Neural cell (in vitro differentiated cells): ENCODE measurements at regions not wholly inside any gene's neighbourhood (a gene's known extent, or its start where the extent isn't known, plus 50 kb on each side); places are given as distances from the start of the nearest gene placed in this dataset.

ENCODE experiments used
- H2AFZ ChIP-seq: fragments of 200-600, 300-800 bp; sonication (generic), shearing (Covaris generic); 2 replicates; pipeline ENCODE4 v1.6.0; 2014; ENCODE audit warnings: low read depth, mild to moderate bottlenecking, antibody characterized with exemption, low read length, moderate library complexity
- H3F3A ChIP-seq: fragments of 200-600 bp; shearing (Covaris generic); 2 replicates; pipeline ENCODE4 v1.6.1; 2016; ENCODE audit warnings: mild to moderate bottlenecking, moderate library complexity, mixed read lengths, antibody characterized with exemption, low read length; ENCODE audit not compliant: insufficient read depth, poor library complexity, severe bottlenecking
- H3K27ac ChIP-seq: fragments of 200-600, 300-800 bp; sonication (generic), shearing (Covaris generic); 2 replicates; pipeline ENCODE4 v1.5.1; 2014; ENCODE audit warnings: mild to moderate bottlenecking, low read length, moderate library complexity
- H3K27me3 ChIP-seq: fragments of 300-800, 200-600 bp; sonication (generic), shearing (Covaris generic); 2 replicates; pipeline ENCODE4 v1.6.0; 2014; ENCODE audit warnings: mild to moderate bottlenecking, low read depth, low read length, moderate library complexity; ENCODE audit not compliant: insufficient read depth
- H3K36me3 ChIP-seq: fragments of 300-800, 200-600 bp; sonication (generic), shearing (Covaris generic); 2 replicates; pipeline ENCODE4 v1.5.1; 2014; ENCODE audit warnings: mild to moderate bottlenecking, antibody characterized with exemption, low read length, moderate library complexity; ENCODE audit not compliant: insufficient read depth
- H3K4me2 ChIP-seq: fragments of 300-800, 200-600 bp; sonication (generic), shearing (Covaris generic); 2 replicates; pipeline ENCODE4 v1.6.0; 2014; ENCODE audit warnings: mild to moderate bottlenecking, low read length
- H3K4me3 ChIP-seq: fragments of 300-800, 200-600 bp; sonication (generic), shearing (Covaris generic); 2 replicates; pipeline ENCODE4 v1.5.1; 2014; ENCODE audit warnings: mild to moderate bottlenecking, low read length, moderate library complexity
- H3K79me2 ChIP-seq: fragments of 200-600 bp; shearing (Covaris generic); replicated peaks from 2 replicates; pipeline ENCODE4 v1.6.0; 2014; ENCODE audit warnings: mild to moderate bottlenecking, low read length, moderate library complexity; ENCODE audit not compliant: insufficient read depth
- H3K9ac ChIP-seq: fragments of 300-800, 200-600 bp; sonication (generic), shearing (Covaris generic); 2 replicates; pipeline ENCODE4 v1.6.1; 2016; ENCODE audit warnings: mild to moderate bottlenecking, low read length, mixed read lengths
- H3K9me2 ChIP-seq: fragments of 200-600 bp; shearing (Covaris generic); 2 replicates; pipeline ENCODE4 v1.6.1; 2016; ENCODE audit warnings: mild to moderate bottlenecking, low read length, mixed read lengths; ENCODE audit not compliant: insufficient read depth
- H3K9me3 ChIP-seq: fragments of 200-600, 300-800 bp; sonication (generic), shearing (Covaris generic); 2 replicates; pipeline ENCODE4 v1.6.1; 2016; ENCODE audit warnings: mild to moderate bottlenecking, mixed run types, low read length, moderate library complexity, mixed read lengths
- H4K20me1 ChIP-seq: fragments of 200-600 bp; shearing (Covaris generic); 2 replicates; pipeline ENCODE4 v1.6.1; 2016; ENCODE audit warnings: mild to moderate bottlenecking, mixed run types; ENCODE audit not compliant: insufficient read depth
- CTCF ChIP-seq: fragments of 450-650 bp; IDR thresholded peaks from 2 replicates; pipeline ENCODE4 v1.5.1; 2014; ENCODE audit warnings: antibody characterized with exemption, mild to moderate bottlenecking, moderate library complexity; ENCODE audit not compliant: poor library complexity, severe bottlenecking
- EP300 ChIP-seq: fragments of 450-650 bp; conservative IDR thresholded peaks from 2 replicates; pipeline ENCODE4 v1.6.1; 2014; ENCODE audit warnings: antibody characterized with exemption, mild to moderate bottlenecking, moderate library complexity; ENCODE audit not compliant: poor library complexity, severe bottlenecking
- EZH2 ChIP-seq: fragments of 200-600, 300-800 bp; shearing (Covaris generic), sonication (generic); IDR thresholded peaks from 2 replicates; pipeline ENCODE4 v1.6.1; 2014; ENCODE audit warnings: antibody characterized with exemption, low read length, borderline replicate concordance, mild to moderate bottlenecking; ENCODE audit not compliant: insufficient read depth, poor library complexity, severe bottlenecking
- MXI1 ChIP-seq: fragments of 450-650 bp; conservative IDR thresholded peaks from 2 replicates; pipeline ENCODE4 v1.6.1; 2014; ENCODE audit warnings: antibody characterized with exemption, mild to moderate bottlenecking; ENCODE audit not compliant: poor library complexity, severe bottlenecking
- POLR2AphosphoS5 ChIP-seq: IDR thresholded peaks from 2 replicates; pipeline ENCODE4 v1.6.1; 2012
- RAD21 ChIP-seq: fragments of 450-650 bp; conservative IDR thresholded peaks from 2 replicates; pipeline ENCODE4 v1.6.1; 2014; ENCODE audit warnings: antibody characterized with exemption, mild to moderate bottlenecking, moderate library complexity
- REST ChIP-seq: IDR thresholded peaks from 2 replicates; pipeline ENCODE4 v1.6.1; 2012; ENCODE audit warnings: borderline replicate concordance
- SMC3 ChIP-seq: fragments of 450-650 bp; conservative IDR thresholded peaks from 2 replicates; pipeline ENCODE4 v1.6.1; 2014; ENCODE audit warnings: antibody characterized with exemption, mild to moderate bottlenecking, moderate library complexity; ENCODE audit not compliant: poor library complexity
- TAF1 ChIP-seq: IDR thresholded peaks from 2 replicates; pipeline ENCODE4 v1.6.1; 2012; ENCODE audit warnings: low read depth

GRCh38 chr12:116481726-116482125 is 77.5 kb upstream of the MAP1LC3B2 start:
- no peaks in the 10 kb centered on the region for H3K36me3 ChIP-seq
- TF ChIP-seq EP300 (no peak), MXI1 (no peak), EZH2 (no peak), RAD21 (no peak), CTCF (no peak), REST (no peak), SMC3 (no peak), TAF1 (no peak)
- H3F3A ChIP-seq, result no peaks in the 10 kb centered on the region
- H3K4me2 ChIP-seq, result no peak overlapping the region
- no peaks in the 10 kb centered on the region for H4K20me1 ChIP-seq
- H3K9me2 ChIP-seq, result no peaks in the 10 kb centered on the region
- no peak overlapping the region for H3K27ac ChIP-seq
- H3K9ac ChIP-seq, result no peak overlapping the region
- no peak overlapping the region for H2AFZ ChIP-seq
- H3K4me3 ChIP-seq, result no peak overlapping the region
- no peaks in the 10 kb centered on the region for H3K27me3 ChIP-seq
- no peaks in the 10 kb centered on the region for H3K79me2 ChIP-seq
- no peaks in the 10 kb centered on the region for H3K9me3 ChIP-seq

- no peak overlapping the region for H3K27ac ChIP-seq
- H3F3A ChIP-seq, result no peaks in the 10 kb centered on the region
- no peaks in the 10 kb centered on the region for H3K36me3 ChIP-seq
- H3K4me3 ChIP-seq, result no peak overlapping the region
- H3K27me3 ChIP-seq, result no peaks in the 10 kb centered on the region
- no peak for TF ChIP-seq RAD21
- no peak for TF ChIP-seq EP300
- TF ChIP-seq EZH2, result no peak
- TF ChIP-seq CTCF, result no peak
- no peak for TF ChIP-seq SMC3
- no peak for TF ChIP-seq POLR2AphosphoS5
- no peak for TF ChIP-seq TAF1
- TF ChIP-seq REST, result no peak
- no peak for TF ChIP-seq MXI1
- no peaks in the 10 kb centered on the region for H3K79me2 ChIP-seq
- H4K20me1 ChIP-seq, result no peaks in the 10 kb centered on the region
- no peaks in the 10 kb centered on the region for H3K9me2 ChIP-seq
- H3K9ac ChIP-seq, result no peak overlapping the region
- no peaks in the 10 kb centered on the region for H3K9me3 ChIP-seq
- H2AFZ ChIP-seq, result no peak overlapping the region
- no peak overlapping the region for H3K4me2 ChIP-seq
Measured at GRCh38 chr12:116482179-116482578, 77.0 kb upstream of the MAP1LC3B2 start.
